Activated CD8-positive, alpha-beta T cell treated with anti-CD3 and anti-CD28 coated beads for 36 hours (primary cell): ENCODE measurements at regions not wholly inside any gene's neighbourhood (a gene's known extent, or its start where the extent isn't known, plus 50 kb on each side); places are given as distances from the start of the nearest gene placed in this dataset.

Source experiments
- ATAC-seq: fragments of 200-7000 bp; cut with Tn5 transposase; one replicate; pipeline ENCODE4 v1.10.0; 2021; ENCODE audit warnings: mild to moderate bottlenecking, moderate library complexity
- CTCF ChIA-PET: fragments of 350-600 bp; sonication (Branson Sonifier 250); formaldehyde crosslinking; loops from one replicate; lab custom pipeline; 2021; ENCODE audit warnings: antibody characterized with exemption; lab: Charles Lee
- POLR2A ChIA-PET: fragments of 350-600 bp; sonication (Branson Sonifier 250); formaldehyde crosslinking; loops from one replicate; lab custom pipeline; 2021; ENCODE audit warnings: antibody characterized with exemption; lab: Charles Lee
- DNase-seq: peaks from one replicate; pipeline ENCODE4 v3.0.0-alpha.2; 2020
- H3K27ac Mint-ChIP-seq: one replicate; pipeline ENCODE4 v1.8.0; 2021; ENCODE audit warnings: mild to moderate bottlenecking, mixed read lengths
- H3K27me3 Mint-ChIP-seq: one replicate; pipeline ENCODE4 v1.8.0; 2021; ENCODE audit warnings: mixed read lengths
- H3K36me3 Mint-ChIP-seq: one replicate; pipeline ENCODE4 v1.8.0; 2021; ENCODE audit warnings: low read depth, mixed read lengths
- H3K4me1 Mint-ChIP-seq: one replicate; pipeline ENCODE4 v1.8.0; 2021; ENCODE audit warnings: low read depth, mixed read lengths
- H3K4me3 Mint-ChIP-seq: one replicate; pipeline ENCODE4 v1.8.0; 2021; ENCODE audit warnings: mild to moderate bottlenecking, moderate library complexity, mixed read lengths
- H3K9me3 Mint-ChIP-seq: one replicate; pipeline ENCODE4 v1.8.0; 2021; ENCODE audit warnings: mixed read lengths
- intact Hi-C: fragments of 100-400 bp; cut with micrococcal nuclease; formaldehyde crosslinking; loops from one replicate; pipeline ENCODE4 v1.10.0; 2022
- TF ChIP-seq, protein P1 (sequence below): fragments of 200-600 bp; IDR thresholded peaks from one replicate; pipeline ENCODE4 v1.8.0; 2022; ENCODE audit warnings: antibody characterized with exemption, mild to moderate bottlenecking

DNA sequence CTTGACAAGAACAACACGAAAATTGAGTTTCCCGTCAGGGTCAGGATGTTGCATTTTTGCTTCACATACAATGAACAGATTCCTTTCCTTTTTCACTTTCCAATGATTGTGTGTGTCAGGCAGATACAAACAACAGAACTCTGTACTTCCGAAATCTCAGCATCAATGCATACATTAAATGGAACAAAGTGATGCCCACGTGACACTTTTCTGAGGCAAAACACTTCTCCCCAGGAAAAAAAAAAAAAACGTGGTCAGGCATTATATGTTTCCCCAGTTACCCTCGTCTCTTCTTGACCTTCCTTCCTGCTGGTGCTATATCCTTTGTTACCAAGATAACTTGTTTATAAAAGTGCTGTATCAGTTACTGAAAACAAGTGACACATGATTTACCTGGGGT lies 181.8 kb downstream of the ZNF281 start:
- Mint-ChIP-seq H3K27ac (no peak overlapping the region), H3K4me3 (no peak overlapping the region), H3K27me3 (peaks cover 11% of the 10 kb centered on the region), H3K9me3 (no peaks in the 10 kb centered on the region), H3K36me3 (no peaks in the 10 kb centered on the region), H3K4me1 (peaks cover 11% of the 10 kb centered on the region)
- POLR2A ChIA-PET = no interaction called here
- TF ChIP-seq, protein P1, sequence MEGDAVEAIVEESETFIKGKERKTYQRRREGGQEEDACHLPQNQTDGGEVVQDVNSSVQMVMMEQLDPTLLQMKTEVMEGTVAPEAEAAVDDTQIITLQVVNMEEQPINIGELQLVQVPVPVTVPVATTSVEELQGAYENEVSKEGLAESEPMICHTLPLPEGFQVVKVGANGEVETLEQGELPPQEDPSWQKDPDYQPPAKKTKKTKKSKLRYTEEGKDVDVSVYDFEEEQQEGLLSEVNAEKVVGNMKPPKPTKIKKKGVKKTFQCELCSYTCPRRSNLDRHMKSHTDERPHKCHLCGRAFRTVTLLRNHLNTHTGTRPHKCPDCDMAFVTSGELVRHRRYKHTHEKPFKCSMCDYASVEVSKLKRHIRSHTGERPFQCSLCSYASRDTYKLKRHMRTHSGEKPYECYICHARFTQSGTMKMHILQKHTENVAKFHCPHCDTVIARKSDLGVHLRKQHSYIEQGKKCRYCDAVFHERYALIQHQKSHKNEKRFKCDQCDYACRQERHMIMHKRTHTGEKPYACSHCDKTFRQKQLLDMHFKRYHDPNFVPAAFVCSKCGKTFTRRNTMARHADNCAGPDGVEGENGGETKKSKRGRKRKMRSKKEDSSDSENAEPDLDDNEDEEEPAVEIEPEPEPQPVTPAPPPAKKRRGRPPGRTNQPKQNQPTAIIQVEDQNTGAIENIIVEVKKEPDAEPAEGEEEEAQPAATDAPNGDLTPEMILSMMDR = no peak
- CTCF ChIA-PET = no interaction called here
- intact Hi-C loops = no loop called here
- no peak for ATAC-seq
- DNase-seq = no peak
